OCI-LY7 (cell line): ENCODE measurements at regions not wholly inside any gene's neighbourhood (a gene's known extent, or its start where the extent isn't known, plus 50 kb on each side); places are given as distances from the start of the nearest gene placed in this dataset.

Experiments
- BruUV-seq: library from RNA; stranded (reverse); fragments of 400-500 nt; replicated peaks from 2 replicates; lab custom pipeline; 2021; lab: Mats Ljungman, UMichigan
- CTCF ChIA-PET: fragments of 300-600 bp; sonication (Branson Sonifier 250); formaldehyde crosslinking; loops from one replicate; lab custom pipeline; 2022; ENCODE audit warnings: antibody characterized with exemption; ENCODE audit not compliant: unreplicated experiment; lab: Charles Lee
- POLR2A ChIA-PET: fragments of 300-600 bp; sonication (Branson Sonifier 250); formaldehyde crosslinking; loops from one replicate; lab custom pipeline; 2022; ENCODE audit warnings: antibody characterized with exemption; lab: Charles Lee
- DNase-seq: peaks from one replicate; pipeline ENCODE4 v3.0.0-alpha.2; 2015; ENCODE audit warnings: low spot score
- H2AFZ ChIP-seq: fragments of 200-600 bp; sonication (generic), shearing (Covaris generic); 2 replicates; pipeline ENCODE4 v1.6.1; 2014; ENCODE audit warnings: mild to moderate bottlenecking, antibody characterized with exemption, low read length, moderate library complexity
- H3K27ac ChIP-seq: fragments of 200-600 bp; sonication (generic); 2 replicates; pipeline ENCODE4 v1.5.1; 2014; ENCODE audit warnings: mixed run types, low read depth, mild to moderate bottlenecking, moderate library complexity, low read length, inconsistent platforms; ENCODE audit not compliant: poor library complexity, severe bottlenecking
- H3K36me3 ChIP-seq: fragments of 200-600 bp; sonication (generic); 2 replicates; pipeline ENCODE4 v1.6.1; 2014; ENCODE audit warnings: mild to moderate bottlenecking, antibody characterized with exemption, low read length, moderate library complexity, mixed read lengths; ENCODE audit not compliant: insufficient read depth
- H3K4me1 ChIP-seq: fragments of 200-600 bp; sonication (generic); 2 replicates; pipeline ENCODE4 v1.5.1; 2014; ENCODE audit warnings: mild to moderate bottlenecking, low read length; ENCODE audit not compliant: insufficient read depth, poor library complexity, severe bottlenecking
- H3K4me2 ChIP-seq: fragments of 200-600 bp; sonication (generic); 2 replicates; pipeline ENCODE4 v1.6.1; 2014; ENCODE audit warnings: mild to moderate bottlenecking, low read length
- H3K4me3 ChIP-seq: fragments of 200-600 bp; sonication (generic); 2 replicates; pipeline ENCODE4 v1.5.1; 2014; ENCODE audit warnings: mild to moderate bottlenecking, low read depth, low read length; ENCODE audit not compliant: poor library complexity, severe bottlenecking
- H3K79me2 ChIP-seq: fragments of 200-600 bp; sonication (generic); 2 replicates; pipeline ENCODE4 v1.6.1; 2016; ENCODE audit warnings: low read depth, mild to moderate bottlenecking, low read length, moderate library complexity, mixed read lengths; ENCODE audit not compliant: insufficient read depth
- H3K9me2 ChIP-seq: fragments of 200-600 bp; sonication (generic); 2 replicates; pipeline ENCODE4 v1.6.1; 2016; ENCODE audit warnings: mild to moderate bottlenecking, low read length, mixed read lengths; ENCODE audit not compliant: insufficient read depth
- H3K9me3 ChIP-seq: fragments of 200-600 bp; sonication (generic); 2 replicates; pipeline ENCODE4 v1.6.1; 2014; ENCODE audit warnings: mild to moderate bottlenecking, mixed run types, low read length, mixed read lengths
- H4K20me1 ChIP-seq: fragments of 200-600 bp; sonication (generic); 2 replicates; pipeline ENCODE4 v1.6.1; 2014; ENCODE audit warnings: mild to moderate bottlenecking, antibody characterized with exemption, low read length, moderate library complexity, mixed read lengths; ENCODE audit not compliant: insufficient read depth
- EZH2phosphoT487 ChIP-seq: fragments of 200-600 bp; sonication (generic); IDR thresholded peaks from 2 replicates; pipeline ENCODE4 v1.6.1; 2018; ENCODE audit warnings: low read depth, borderline replicate concordance, mild to moderate bottlenecking, mixed run types, antibody characterized with exemption, low read length, moderate library complexity, mixed read lengths
- intact Hi-C: fragments of 100-400 bp; cut with micrococcal nuclease; formaldehyde crosslinking; loops from one replicate; pipeline ENCODE4 v1.10.0; 2022; ENCODE audit not compliant: unreplicated experiment
- TF ChIP-seq, protein P1 (sequence below): fragments of 200-600 bp; sonication (generic); conservative IDR thresholded peaks from 2 replicates; pipeline ENCODE4 v1.5.1; 2014; ENCODE audit warnings: mild to moderate bottlenecking, antibody characterized with exemption, low read length, moderate library complexity, mixed read lengths

- peaks cover 11% of the 10 kb centered on the region for H3K4me1 ChIP-seq
- no peaks in the 10 kb centered on the region for H4K20me1 ChIP-seq
- no peaks in the 10 kb centered on the region for H3K9me3 ChIP-seq
- H2AFZ ChIP-seq, result no peak overlapping the region
- no peaks in the 10 kb centered on the region for H3K79me2 ChIP-seq
- ChIA-PET CTCF (interaction anchor here (1.4 kb wide), 1 partner anchor 11 kb away, joined by 9 read pairs; no protein-coding TSS in a partner anchor), POLR2A (interaction anchor here (0.7 to 1.6 kb wide), 3 partner anchors 10 to 69 kb away, joined by 3 to 5 read pairs (median 5); no protein-coding TSS in a partner anchor)
- H3K27ac ChIP-seq, result no peak overlapping the region
- H3K4me3 ChIP-seq, result no peak overlapping the region
- no peak for TF ChIP-seq EZH2phosphoT487
- TF ChIP-seq, protein P1, sequence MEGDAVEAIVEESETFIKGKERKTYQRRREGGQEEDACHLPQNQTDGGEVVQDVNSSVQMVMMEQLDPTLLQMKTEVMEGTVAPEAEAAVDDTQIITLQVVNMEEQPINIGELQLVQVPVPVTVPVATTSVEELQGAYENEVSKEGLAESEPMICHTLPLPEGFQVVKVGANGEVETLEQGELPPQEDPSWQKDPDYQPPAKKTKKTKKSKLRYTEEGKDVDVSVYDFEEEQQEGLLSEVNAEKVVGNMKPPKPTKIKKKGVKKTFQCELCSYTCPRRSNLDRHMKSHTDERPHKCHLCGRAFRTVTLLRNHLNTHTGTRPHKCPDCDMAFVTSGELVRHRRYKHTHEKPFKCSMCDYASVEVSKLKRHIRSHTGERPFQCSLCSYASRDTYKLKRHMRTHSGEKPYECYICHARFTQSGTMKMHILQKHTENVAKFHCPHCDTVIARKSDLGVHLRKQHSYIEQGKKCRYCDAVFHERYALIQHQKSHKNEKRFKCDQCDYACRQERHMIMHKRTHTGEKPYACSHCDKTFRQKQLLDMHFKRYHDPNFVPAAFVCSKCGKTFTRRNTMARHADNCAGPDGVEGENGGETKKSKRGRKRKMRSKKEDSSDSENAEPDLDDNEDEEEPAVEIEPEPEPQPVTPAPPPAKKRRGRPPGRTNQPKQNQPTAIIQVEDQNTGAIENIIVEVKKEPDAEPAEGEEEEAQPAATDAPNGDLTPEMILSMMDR, result no peak
- intact Hi-C loops, result no loop called here
- peaks cover 32% of the 10 kb centered on the region for H3K36me3 ChIP-seq
- DNase-seq, result no peak
- no TSS peak for BruUV-seq
- no peak overlapping the region for H3K4me2 ChIP-seq
- H3K9me2 ChIP-seq, result no peaks in the 10 kb centered on the region
Observed at GRCh38 chr7:130971297-130971696, 237.3 kb upstream of the KLF14 start.

GRCh38 chr7:130972201-130972600, 238.2 kb upstream of the KLF14 start:
- H4K20me1 ChIP-seq, result no peaks in the 10 kb centered on the region
- no peaks in the 10 kb centered on the region for H3K9me3 ChIP-seq
- POLR2A ChIA-PET, result interaction anchor here (0.7 kb wide), 1 partner anchor 68 kb away, joined by 5 read pairs; no protein-coding TSS in a partner anchor
- intact Hi-C loops, result no loop called here
- CTCF ChIA-PET, result no interaction called here
- no peak overlapping the region for H3K27ac ChIP-seq
- TF ChIP-seq EZH2phosphoT487, result no peak
- TF ChIP-seq, protein P1, result no peak
- no peak overlapping the region for H3K4me3 ChIP-seq
- no peaks in the 10 kb centered on the region for H3K79me2 ChIP-seq
- H3K36me3 ChIP-seq, result peaks cover 35% of the 10 kb centered on the region
- no TSS peak for BruUV-seq
- DNase-seq, result no peak
- no peak overlapping the region for H3K4me2 ChIP-seq
- peaks cover 11% of the 10 kb centered on the region for H3K4me1 ChIP-seq
- H3K9me2 ChIP-seq, result no peaks in the 10 kb centered on the region
- H2AFZ ChIP-seq, result no peak overlapping the region

DNA sequence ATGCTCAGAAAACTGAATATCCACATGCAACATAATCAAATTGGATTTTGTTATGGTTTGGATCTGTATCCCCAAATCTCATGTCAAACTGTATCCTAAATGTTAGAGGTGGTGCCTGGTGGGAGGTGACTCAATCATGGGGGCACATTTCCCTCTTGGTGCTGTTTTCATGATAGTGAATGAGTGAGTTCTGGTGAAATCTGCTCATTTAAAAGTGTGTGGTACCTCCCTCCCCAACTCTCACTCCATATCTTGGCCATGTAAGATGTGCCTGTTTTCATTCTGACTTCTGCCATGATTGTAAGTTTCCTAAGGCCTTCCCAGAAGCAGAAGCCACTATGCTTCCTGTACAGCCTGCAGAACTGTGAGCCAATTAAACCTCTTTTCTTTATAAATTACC, 239.6 kb upstream of the KLF14 start:
- Histone ChIP-seq H3K4me2 (no peak overlapping the region), H4K20me1 (no peaks in the 10 kb centered on the region), H3K4me1 (peaks cover 11% of the 10 kb centered on the region), H3K9me3 (no peaks in the 10 kb centered on the region), H2AFZ (no peak overlapping the region), H3K79me2 (no peaks in the 10 kb centered on the region), H3K36me3 (peaks cover 47% of the 10 kb centered on the region), H3K4me3 (no peak overlapping the region), H3K27ac (no peak overlapping the region), H3K9me2 (no peaks in the 10 kb centered on the region)
- POLR2A ChIA-PET, result no interaction called here
- intact Hi-C loops, result no loop called here
- no peak for DNase-seq
- CTCF ChIA-PET, result no interaction called here
- BruUV-seq, result no TSS peak
- TF ChIP-seq, protein P1, result no peak
- TF ChIP-seq EZH2phosphoT487, result no peak
